ENCODE measurements at regions not wholly inside any gene's neighbourhood (a gene's known extent, or its start where the extent isn't known, plus 50 kb on each side); places are given as distances from the start of the nearest gene placed in this dataset.

GRCh38 chr2:13115643-13116042, 398.9 kb downstream of the TRIB2 start:
- ChIA-PET RAD21 (ENCODE audit: unreplicated experiment) (no interaction called here), SMC1A (ENCODE audit: uncharacterized antibody, unreplicated experiment) (interaction anchor here (0.8 kb wide), 1 partner anchor 21 kb away, joined by 3 read pairs; no protein-coding TSS in a partner anchor), CTCF (no interaction called here), POLR2A (no interaction called here)
- intact Hi-C loops (cut with micrococcal nuclease; ENCODE audit: unreplicated experiment) (no loop called here), in situ Hi-C loops (cut with MboI) (no loop called here)
- no peak for FAIRE-seq
- H3K27me3 ChIP-seq (replicated peaks in 1 of 2; ENCODE audit: control insufficient read depth in 2 of 2, insufficient read depth in 2 of 2, low read length in 1 of 2), result no peaks in the 10 kb centered on the region
- no peak overlapping the region for H2AFZ ChIP-seq (ENCODE audit: control insufficient read depth, low read depth, low read length)
- WGBS (ENCODE audit: insufficient coverage, insufficient replicate concordance, low lambda C conversion rate, missing lambda C conversion rate), result 5% methylated on average over 1 of the region's 1 CpG
- BruUV-seq (replicated peaks), result no TSS peak
- H3K4me2 ChIP-seq (ENCODE audit: control insufficient read depth, insufficient read depth), result no peak overlapping the region
- no peaks in the 10 kb centered on the region for H3K79me2 ChIP-seq (ENCODE audit: control insufficient read depth, insufficient read depth, low read length)
- H3K36me3 ChIP-seq (ENCODE audit: control insufficient read depth in 2 of 2, insufficient read depth in 2 of 2, low read length in 1 of 2), result no peaks in the 10 kb centered on the region
- no peak for ATAC-seq
- no peaks in the 10 kb centered on the region for H3K4me1 ChIP-seq (ENCODE audit: control insufficient read depth, insufficient read depth, low read length)
- TF ChIP-seq, protein P1, sequence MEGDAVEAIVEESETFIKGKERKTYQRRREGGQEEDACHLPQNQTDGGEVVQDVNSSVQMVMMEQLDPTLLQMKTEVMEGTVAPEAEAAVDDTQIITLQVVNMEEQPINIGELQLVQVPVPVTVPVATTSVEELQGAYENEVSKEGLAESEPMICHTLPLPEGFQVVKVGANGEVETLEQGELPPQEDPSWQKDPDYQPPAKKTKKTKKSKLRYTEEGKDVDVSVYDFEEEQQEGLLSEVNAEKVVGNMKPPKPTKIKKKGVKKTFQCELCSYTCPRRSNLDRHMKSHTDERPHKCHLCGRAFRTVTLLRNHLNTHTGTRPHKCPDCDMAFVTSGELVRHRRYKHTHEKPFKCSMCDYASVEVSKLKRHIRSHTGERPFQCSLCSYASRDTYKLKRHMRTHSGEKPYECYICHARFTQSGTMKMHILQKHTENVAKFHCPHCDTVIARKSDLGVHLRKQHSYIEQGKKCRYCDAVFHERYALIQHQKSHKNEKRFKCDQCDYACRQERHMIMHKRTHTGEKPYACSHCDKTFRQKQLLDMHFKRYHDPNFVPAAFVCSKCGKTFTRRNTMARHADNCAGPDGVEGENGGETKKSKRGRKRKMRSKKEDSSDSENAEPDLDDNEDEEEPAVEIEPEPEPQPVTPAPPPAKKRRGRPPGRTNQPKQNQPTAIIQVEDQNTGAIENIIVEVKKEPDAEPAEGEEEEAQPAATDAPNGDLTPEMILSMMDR (IDR thresholded peaks at IDR 0.05 in 2 of 3, conservative IDR thresholded peaks at IDR 0.05 in 1 of 3; ENCODE audit: control insufficient read depth in 2 of 3, extremely low read depth in 1 of 3, insufficient read depth in 1 of 3, low read depth in 3 of 3, low read length in 3 of 3), result no peak
- TF ChIP-seq GATAD2B (conservative IDR thresholded peaks at IDR 0.05; ENCODE audit: low read depth) (no peak), FOS (IDR thresholded peaks at IDR 0.05; ENCODE audit: borderline replicate concordance, extremely low read depth, insufficient read length) (no peak), ZBED1 (IDR thresholded peaks at IDR 0.05; ENCODE audit: borderline replicate concordance) (no peak), TCF3 (IDR thresholded peaks at IDR 0.05; ENCODE audit: borderline replicate concordance, insufficient read depth, low read depth, low read length) (no peak), SP1 (IDR thresholded peaks at IDR 0.05; ENCODE audit: low read depth, low read length) (no peak), NRF1 (conservative IDR thresholded peaks at IDR 0.05; ENCODE audit: low read depth, low read length) (no peak), NFXL1 (IDR thresholded peaks at IDR 0.05; ENCODE audit: borderline replicate concordance) (no peak), IRF5 (IDR thresholded peaks at IDR 0.05; ENCODE audit: borderline replicate concordance) (no peak), HSF1 (IDR thresholded peaks at IDR 0.05; ENCODE audit: low read depth, low read length) (no peak), TARDBP (IDR thresholded peaks at IDR 0.05; ENCODE audit: borderline replicate concordance) (no peak), SUZ12 (IDR thresholded peaks at IDR 0.05; ENCODE audit: unreplicated experiment) (no peak)
- DNase-seq (ENCODE audit: low read depth, low spot score), result no peak
- H3K27ac ChIP-seq (ENCODE audit: control insufficient read depth, insufficient read depth), result no peak overlapping the region
- no peaks in the 10 kb centered on the region for H3K9me3 ChIP-seq (replicated peaks; ENCODE audit: control insufficient read depth, insufficient read depth, low read length)
- H4K20me1 ChIP-seq (ENCODE audit: control insufficient read depth, insufficient read depth), result no peaks in the 10 kb centered on the region
- no peak overlapping the region for H3K9ac ChIP-seq (ENCODE audit: control insufficient read depth, insufficient read depth, low read length)
- no peak overlapping the region for H3K4me3 ChIP-seq
